ENCODE measurements at regions not wholly inside any gene's neighbourhood (a gene's known extent, or its start where the extent isn't known, plus 50 kb on each side); places are given as distances from the start of the nearest gene placed in this dataset.

GRCh38 chr12:98059659-98060343 is 455.6 kb upstream of the TMPO start:
- TF ChIP-seq CTCF (optimal IDR thresholded peaks at IDR 0.05 in 1 of 3, IDR thresholded peaks at IDR 0.05 in 1 of 3, conservative IDR thresholded peaks at IDR 0.05 in 1 of 3; ENCODE audit: extremely low read depth in 1 of 3, insufficient read depth in 2 of 3, low read length in 3 of 3) (no peak), EZH2 (IDR thresholded peaks at IDR 0.05; ENCODE audit: low read length) (no peak)

Data from keratinocyte (primary cell).